ENCODE measurements at regions not wholly inside any gene's neighbourhood (a gene's known extent, or its start where the extent isn't known, plus 50 kb on each side); places are given as distances from the start of the nearest gene placed in this dataset.
"Not testable (repeated sequence)": the region's sequence is repeated elsewhere in the genome, so short reads cannot be mapped to it uniquely, and the experiment has no call there.

DNA sequence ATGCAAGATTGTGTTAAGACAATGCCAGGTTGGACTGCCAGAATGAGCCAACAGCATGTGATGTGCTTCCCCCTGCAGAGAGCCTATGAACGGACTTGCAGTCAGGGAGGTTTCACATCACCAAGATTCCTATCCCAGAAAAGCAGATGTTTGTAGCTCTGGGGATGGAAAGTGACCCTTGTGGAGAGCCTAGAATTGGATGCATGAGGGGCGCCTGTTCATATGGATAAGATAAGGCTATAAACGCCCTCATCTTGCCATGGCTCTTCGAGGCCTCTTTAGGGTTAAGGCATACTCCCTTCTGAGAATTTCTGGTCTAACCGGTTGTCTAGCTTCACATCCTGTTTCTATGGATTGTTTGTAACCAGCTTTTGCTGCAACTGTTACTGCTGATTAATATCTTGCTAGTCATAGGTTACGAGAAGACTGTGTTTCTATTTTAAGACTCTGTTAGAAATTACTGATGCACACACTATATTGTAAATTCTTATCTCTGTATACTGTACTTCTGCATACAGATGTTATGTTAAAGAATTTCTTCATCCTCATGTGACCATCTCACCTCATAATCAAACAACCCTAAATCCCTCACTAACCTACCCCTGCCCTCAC, 295.8 kb downstream of the PTGER3 start:
- not testable (repeated sequence) for DNase-seq (ENCODE audit: low read depth in 2 of 2)

DNA sequence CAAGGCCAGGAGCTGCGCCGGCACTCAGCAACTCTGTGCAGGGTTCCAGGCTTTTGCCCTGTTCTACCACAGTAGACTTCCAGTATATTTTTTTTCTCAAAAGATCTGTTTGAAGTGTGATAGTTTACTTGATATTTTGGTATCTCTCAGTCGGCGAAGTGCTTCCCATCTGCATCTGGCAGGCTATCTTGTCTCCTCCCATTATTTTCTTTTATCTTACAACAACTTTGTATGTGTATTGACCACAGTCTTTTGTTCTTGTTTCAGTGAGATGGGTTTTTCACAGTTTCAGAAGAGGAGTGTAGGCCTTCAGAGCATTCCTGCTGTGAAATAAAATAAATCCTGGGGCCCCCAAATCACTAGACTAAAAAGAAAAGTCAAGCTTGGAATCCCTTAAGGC, 292.9 kb downstream of the PTGER3 start:
- no peak for DNase-seq (ENCODE audit: low read depth in 2 of 2)

DNA sequence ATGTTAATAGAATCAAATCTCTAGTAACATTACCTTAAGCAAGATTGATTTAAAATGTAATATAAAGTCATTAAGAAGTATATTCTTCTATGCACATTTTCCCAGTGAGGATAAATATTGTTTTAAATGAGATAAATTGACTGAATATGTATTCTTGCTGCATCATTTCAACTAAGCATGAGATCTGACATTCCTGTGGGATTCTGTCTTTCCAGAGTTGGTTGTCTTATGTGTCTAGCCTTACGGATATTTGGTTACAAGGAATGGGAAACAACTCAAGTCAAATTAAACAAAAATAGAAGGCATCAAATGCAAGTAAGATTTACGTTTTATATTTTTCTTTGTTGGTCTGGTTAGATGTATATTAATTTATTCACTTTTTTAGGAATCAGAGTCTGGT, 287.5 kb downstream of the PTGER3 start:
- DNase-seq (ENCODE audit: low read depth in 2 of 2): no peak

DNA sequence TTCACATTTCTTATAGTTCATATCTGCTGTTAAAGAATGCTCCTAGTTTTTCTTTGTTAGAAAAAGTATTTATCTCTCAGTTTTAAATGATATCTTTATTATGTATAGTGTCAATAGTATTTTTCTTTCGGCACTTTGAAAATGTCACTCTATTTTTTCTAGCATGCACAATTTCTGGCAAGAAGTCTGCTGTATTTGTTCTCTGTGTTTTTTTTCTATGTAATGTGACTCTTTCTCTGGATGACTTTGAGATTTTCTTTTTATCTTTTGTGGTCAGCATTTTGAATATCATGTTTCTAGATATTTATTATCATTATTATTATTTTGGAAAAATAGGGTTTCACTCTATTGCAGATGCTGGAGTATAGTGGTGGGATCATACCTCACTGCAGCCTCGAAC, 285.2 kb downstream of the PTGER3 start:
- no peak for DNase-seq (ENCODE audit: low read depth in 2 of 2)

DNA sequence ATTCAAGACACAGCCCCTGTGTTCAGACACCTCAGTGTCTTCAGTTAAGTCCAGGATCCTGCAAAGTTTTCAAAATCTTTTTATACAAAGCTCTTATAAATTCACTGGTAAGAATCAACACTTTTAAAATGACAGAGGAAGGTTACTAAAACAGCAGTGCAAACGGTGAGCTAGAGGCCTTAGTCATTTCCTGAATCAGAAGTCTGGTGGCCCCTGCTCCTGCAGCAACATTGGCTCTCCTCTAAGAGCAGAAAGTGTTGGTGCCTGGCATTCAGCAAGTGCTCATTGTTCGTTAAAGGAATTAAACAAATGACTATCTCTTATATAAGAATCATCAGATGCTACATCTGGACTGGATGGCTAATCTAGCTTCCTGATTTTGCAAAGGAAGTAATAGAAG, 282.9 kb downstream of the PTGER3 start:
- no peak for DNase-seq (ENCODE audit: low read depth in 2 of 2)

DNA sequence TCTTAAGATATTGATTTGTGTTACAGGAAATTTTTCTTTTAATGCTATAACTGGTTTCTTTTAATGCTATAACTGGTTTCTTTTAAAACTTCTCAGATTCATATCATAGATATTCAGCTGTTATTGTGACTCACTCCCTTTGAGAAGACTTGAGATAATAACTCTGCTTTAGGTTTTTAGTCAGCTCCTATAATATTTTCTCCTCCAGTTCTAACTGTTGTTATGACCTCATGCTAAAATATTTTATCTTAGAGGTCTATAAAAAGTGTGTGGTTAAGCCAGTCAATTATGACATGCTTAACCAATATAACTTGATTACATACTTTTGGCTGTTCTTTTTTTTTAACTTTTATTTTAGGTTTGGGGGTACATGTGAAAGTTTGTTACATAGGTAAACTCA, 280.2 kb downstream of the PTGER3 start:
- peak; percentile 36 to 38 for DNase-seq (ENCODE audit: low read depth in 2 of 2)

DNA sequence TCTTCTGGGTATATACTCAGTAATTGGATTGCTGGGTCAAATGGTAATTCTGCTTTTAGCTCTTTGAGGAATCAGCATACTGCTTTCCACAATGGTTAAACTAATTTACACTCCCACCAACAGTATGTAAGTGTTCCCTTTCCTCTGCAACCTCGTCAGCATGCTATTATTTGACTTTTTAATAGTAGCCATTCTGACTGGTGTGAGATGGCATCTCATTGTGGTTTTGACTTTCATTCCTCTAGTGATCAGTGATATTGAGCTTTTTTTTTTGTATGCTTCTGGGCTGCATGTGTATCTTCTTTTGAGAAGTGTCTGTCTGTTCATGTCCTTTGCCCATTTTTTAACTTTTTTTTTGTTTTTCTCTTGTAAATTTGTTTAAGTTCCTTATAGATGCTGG, 279.4 kb downstream of the PTGER3 start:
- no peak for DNase-seq (ENCODE audit: low read depth in 2 of 2)

DNA sequence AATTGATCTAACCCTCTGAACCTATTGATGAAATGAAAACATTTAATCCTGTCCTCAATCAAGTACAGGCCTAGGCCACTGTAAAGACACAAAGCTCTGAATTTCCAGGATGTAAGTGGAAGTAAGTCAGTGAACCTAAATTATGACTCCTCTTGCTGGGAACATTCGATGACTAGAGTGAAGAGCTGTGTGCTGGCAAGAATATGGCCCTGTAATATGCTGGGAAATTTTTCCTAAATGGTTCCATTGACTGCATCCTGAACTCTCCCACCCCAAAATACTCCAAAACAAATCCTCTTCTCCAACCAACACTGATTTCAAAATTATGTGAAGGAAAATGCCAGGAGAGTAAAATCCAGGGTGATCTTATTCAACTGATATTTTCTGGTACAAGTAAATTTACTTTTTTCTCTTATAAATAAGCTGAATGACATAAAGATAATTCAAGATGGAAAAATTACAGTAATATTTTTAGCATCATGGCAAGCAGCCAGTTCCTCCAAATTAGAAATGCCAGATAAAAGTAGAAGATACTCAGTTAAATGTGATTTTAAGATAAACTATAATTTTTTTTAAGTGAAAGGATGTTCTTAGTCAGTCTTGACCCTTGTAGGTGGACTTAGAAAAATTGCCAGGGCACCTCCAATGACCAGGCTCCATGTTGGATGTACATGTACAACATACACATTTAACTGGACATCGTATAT, 269.4 kb downstream of the PTGER3 start:
- no peak for DNase-seq (ENCODE audit: low read depth in 2 of 2)

DNA sequence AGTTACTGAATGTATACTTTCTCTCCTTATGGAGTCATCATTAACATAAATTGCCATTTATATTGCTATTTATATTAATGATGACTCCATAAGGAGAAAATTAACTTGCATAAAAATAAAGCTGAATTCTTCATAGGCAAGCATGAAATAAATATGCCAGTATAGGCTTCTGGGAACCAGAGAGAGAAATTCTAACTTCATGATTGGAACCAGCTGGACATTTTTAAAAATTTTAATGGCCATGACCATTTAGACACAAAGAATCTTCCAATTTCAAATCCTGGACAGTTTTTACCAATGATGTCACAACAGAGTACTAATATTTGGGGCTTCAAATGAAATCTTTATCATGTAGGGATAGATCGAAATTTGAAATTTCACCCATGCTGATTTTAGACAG, 268.7 kb downstream of the PTGER3 start:
- peak in 1 of 2 experiments; percentile 2 for DNase-seq (ENCODE audit: low read depth in 2 of 2)

DNA sequence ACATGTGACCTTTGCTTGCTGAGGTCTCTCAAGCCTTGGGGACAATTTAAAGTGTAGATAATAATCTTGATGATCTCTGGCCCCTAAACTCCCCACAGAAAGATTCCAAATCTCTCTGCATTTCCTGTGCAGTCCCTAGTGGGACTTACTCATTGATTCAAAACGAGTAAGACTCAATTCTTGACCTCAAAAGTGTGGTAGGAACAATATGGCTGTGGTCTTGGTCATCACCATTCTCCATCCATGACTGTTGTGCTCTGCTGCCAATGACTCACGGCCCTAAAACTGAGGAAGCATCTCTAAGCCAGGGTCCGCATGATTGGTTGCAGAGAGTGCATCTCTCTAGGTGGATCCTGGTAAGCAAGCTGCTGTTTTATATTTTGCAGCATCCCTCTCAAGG, 268.0 kb downstream of the PTGER3 start:
- DNase-seq (ENCODE audit: low read depth in 2 of 2): peak; percentile 68 to 71

DNA sequence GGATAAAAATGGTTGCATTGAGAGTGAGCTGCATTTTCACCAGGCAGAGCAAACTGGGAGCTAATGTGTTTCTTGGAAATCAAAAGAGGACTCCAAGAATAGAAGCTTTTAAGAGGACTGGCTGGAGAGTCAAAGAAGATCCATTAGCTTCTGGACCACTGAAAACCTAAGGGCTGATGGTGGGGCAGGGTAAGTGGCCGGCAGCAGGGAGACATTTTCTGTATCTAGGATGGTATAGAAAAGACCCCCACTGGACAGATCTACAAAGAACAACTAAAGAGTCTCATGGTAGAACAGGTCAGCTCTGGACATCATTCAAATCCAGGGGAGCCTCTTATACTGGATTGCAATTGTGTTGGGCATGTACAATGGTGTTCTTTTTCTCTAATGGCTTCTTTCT, 262.3 kb downstream of the PTGER3 start:
- no peak for DNase-seq (ENCODE audit: low read depth in 2 of 2)

DNA sequence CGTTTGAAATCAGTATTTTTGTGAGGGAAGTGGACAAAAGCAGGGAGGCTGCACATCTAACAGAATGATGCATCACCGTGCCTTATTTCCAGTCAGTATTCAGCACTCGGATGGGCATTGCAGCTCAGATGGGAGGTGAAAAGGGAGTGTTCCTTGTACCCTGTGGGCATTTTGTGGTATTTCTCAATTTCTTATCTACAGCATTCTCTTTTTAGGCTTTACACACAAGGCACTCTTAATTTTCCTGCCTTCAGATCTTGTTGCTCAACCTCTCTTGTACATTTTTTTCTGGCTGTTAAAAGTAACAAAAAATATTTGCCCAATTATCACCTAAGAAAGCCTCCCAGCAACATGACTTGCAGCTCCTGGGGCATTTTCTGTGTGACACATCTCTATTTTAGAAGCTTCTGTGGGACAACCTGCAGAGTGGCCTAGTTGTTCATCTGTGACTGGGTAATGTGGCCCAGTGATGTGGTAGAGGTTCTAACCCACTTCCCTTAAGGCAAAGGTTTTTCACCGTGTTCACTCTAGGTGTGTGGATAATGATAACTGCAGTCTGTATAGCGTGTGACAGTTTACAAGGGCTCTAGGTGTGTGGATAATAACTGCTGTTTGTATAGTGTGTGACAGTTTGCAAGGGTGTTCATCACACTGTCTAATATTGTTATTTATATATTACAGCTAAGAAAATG, 257.2 kb downstream of the PTGER3 start:
- DNase-seq (ENCODE audit: low read depth in 2 of 2): no peak

DNA sequence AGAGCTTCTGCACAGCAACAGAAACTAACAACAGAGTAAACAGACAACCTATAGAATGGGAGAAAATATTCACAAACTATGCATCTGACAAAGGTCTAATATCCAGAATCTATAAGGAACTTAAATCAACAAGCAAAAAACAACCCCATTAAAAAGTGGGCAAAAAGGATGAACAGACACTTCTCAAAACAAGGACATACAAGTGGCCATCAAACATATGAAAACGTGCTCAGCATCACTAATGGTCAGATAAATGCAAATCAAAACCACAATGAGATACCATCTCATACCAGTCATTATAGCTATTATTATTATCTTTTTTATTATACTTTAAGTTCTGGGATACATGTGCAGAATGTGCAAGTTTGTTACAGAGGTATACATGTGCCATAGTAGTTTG, 252.6 kb downstream of the PTGER3 start:
- not testable (repeated sequence) for DNase-seq (ENCODE audit: low read depth in 2 of 2)

DNA sequence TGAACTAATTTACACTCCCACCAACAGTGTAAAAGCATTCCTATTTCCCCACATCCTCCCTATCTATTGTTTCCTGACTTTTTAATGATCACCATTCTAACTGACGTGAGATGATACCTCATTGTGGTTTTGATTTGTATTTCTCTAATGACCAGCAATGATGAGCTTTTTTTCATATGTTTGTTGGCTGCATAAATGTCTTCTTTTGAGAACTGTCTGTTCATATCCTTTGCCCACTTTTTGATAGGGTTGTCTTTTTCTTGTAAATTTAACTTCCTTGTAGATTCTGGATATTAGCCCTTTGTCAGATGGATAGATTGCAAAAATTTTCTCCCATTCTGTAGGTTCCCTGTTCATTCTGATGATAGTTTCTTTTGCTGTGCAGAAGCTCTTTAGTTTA, 251.3 kb downstream of the PTGER3 start:
- not testable (repeated sequence) for DNase-seq (ENCODE audit: low read depth in 2 of 2)

DNA sequence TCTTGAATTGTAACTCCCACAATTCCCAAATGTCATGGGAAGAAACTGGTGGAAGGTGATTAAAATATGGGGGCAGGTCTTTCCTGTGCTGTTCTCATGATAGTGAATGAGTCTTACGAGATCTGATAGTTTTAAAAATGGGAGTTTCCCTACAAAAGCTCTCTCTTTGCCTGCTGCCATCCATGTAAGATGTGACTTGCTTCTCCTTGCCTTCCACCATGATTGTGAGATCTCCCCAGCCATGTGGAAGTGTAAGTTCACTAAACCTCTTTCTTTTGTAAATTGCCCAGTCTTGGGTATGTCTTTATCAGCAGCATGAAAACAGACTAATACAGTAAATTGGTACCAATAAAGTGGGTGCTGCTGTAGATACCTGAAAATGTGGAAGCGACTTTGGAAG, 245.0 kb downstream of the PTGER3 start:
- DNase-seq (ENCODE audit: low read depth in 2 of 2): not testable (repeated sequence)

DNA sequence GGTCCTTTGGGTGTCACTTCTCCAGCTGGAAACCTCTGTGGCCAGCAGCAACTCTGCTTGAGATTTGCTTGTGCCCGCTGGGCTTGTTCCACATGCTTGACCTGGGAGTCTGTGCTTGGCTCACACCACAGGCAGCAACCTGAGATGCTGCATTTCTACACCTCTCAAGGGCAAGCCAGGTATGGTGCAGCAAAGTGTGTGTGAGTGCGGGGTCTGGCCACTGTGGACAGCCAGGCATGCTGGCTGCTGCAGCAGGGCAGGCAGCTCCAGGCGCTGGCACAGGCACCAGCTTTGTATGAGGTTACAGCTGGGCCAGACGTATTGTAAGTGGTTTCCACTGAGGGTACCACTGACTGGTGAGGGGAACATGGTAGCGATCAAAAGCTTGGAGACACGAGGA, 242.0 kb downstream of the PTGER3 start:
- no peak for DNase-seq (ENCODE audit: low read depth in 2 of 2)

DNA sequence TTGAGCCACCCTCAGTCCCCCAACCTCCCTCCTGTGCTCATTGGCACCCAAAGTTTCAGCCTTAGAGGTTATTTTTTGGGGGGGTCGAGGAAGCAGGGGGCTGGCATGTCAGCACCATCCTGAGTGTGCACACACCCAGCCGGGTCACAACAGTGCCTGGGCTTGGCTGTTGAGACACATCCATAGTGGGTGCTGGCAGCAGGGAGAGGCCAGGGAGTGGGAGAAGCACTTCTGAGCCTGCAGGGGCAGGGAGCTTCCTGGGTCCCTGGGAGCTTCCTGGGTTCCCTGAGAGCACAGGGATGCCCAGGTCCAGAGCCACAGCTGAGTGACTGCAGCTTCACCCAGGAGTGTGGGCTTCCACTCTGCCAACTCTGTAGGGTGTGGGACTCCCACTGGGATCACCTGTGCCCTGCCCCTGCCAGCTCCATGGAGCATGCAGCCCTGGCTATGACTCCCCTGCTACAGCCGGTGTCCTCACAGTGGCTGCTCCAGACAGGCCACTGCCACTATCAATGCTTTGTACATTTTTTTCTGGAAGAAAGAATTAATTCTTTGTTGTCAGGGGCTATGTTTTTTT, 240.4 kb downstream of the PTGER3 start:
- no peak for DNase-seq (ENCODE audit: low read depth in 2 of 2)

DNA sequence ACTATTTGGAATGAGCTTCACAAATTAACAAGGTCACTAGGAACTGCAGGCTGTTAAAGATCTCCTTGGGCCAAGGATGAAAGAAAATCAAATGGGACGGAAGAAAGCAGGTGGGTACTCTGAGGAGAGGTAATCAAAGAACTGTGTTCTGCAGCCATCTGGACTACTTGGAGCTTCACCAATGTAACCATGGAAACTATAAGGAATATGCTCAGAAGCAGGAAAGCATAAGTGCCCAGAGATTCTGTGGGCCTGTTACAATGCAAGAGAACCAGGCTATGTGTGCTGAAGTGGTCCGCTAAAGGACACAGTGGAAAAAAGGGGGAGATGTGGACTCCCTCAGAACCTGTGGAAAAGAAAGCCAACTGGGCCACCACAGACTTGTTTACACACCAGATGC, 238.5 kb downstream of the PTGER3 start:
- DNase-seq (ENCODE audit: low read depth in 2 of 2): no peak

DNA sequence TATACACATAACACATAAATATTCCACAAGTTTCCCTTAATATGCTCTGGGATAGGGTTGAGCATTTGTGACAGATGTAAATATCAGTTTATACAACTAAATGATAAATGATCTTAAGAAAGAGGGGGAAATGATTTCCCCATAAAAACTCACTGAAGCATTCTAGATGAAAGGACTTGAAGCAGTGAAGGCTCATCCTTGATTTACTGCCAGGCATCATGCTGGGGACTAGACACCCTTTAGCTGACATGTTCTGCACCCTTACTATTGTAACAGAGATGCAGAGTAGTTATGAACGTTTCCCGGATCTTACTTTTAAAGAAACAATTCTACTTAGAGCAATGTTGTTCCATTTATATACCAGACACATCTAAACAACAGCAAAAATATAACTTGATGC, 235.8 kb downstream of the PTGER3 start:
- no peak for DNase-seq (ENCODE audit: low read depth in 2 of 2)

DNA sequence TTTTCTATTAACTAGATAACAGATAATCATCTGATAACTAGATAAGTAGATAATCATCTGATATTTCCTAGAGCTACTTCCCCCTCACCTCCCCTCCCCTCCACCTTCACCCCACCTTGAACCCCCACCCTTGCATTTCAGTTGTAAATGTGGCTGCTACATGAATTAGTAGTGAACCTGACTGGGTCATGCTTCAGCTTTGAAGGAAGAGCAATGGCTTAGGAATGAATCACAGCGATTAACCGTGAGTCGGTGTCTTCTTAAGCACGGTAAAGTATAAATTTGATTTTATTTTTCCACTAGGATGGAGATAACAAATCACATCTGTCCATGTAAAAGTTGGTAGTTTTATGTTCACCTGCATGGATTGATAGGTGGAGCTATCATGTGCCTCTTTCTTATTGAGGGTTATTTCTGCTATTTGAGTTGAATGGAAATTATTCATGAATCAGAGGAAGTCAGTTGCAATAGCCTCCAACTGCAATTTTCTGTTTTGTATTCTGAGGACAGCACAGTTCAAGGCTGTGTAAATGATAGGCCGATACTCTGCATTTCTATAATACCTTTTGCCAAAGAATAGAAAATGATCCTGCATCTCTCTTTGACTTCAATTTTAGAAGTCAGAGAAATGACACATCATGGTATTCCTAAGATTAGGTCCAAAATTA, 235.0 kb downstream of the PTGER3 start:
- DNase-seq (ENCODE audit: low read depth in 2 of 2): no peak

DNA sequence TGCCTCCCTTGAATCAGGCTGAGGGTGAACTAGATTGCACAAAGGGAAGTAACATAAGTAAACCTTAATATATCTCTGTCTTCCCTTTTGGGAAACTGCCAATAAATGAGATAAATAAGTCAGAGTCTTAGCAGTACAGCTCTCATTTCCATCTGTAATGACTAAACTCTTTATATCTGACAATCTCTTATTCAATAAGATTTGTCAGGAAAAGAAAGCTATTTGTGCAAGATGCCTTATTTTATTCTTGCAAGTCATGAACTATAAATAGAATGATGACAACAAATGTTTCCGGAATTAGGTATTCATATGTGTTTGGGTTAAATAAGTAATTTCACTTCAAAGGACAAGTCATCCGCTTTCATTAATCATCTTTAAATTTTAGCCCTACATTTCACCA, 229.2 kb downstream of the PTGER3 start:
- peak; percentile 32 to 37 for DNase-seq (ENCODE audit: low read depth in 2 of 2)

DNA sequence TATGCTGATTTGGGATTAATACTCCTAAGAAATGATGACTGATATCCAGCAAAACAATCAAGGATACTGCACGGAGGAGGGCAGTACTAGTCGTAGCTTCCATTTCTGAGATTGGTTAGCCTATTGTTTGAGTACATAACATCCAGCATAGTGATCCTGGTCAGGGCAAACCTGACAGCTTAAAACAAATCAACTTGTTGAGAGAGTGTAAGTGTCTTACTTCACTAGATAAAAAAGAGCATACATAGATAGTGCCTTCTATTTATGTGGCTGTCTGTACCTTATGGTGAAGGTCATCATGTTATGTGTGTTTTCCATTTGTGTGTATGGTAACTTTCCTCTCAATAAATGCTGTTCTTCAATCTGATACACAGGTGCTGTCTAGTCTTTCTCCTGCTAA, 228.4 kb downstream of the PTGER3 start:
- no peak for DNase-seq (ENCODE audit: low read depth in 2 of 2)

All from fibroblast of skin of left quadriceps (primary cell).